Colonic mucosa (tissue), 4 donors: ENCODE measurements at regions not wholly inside any gene's neighbourhood (a gene's known extent, or its start where the extent isn't known, plus 50 kb on each side); places are given as distances from the start of the nearest gene placed in this dataset.

Source experiments
- DNase-seq: peaks from one replicate; pipeline ENCODE4 v3.0.0-alpha.2; 2020
- H3K27ac ChIP-seq: fragments of 200-600 bp; one replicate; pipeline ENCODE4 v1.8.0; 2021
- H3K27me3 ChIP-seq: fragments of 200-600 bp; one replicate; pipeline ENCODE4 v1.8.0; 2021
- H3K36me3 ChIP-seq: fragments of 200-600 bp; one replicate; pipeline ENCODE4 v1.8.0; 2021
- H3K4me1 ChIP-seq: fragments of 200-600 bp; one replicate; pipeline ENCODE4 v1.8.0; 2021; ENCODE audit warnings: mild to moderate bottlenecking
- H3K4me3 ChIP-seq: fragments of 200-600 bp; one replicate; pipeline ENCODE4 v1.8.0; 2021
- H3K9ac ChIP-seq, 2 donors: one replicate each; pipeline ENCODE4 v1.7.0; 2013; ENCODE audit warnings: control low read depth in 2 of 2, low read depth in 2 of 2, low read length in 2 of 2
- H3K9me3 ChIP-seq: fragments of 200-600 bp; one replicate; pipeline ENCODE4 v1.8.0; 2021
- CTCF ChIP-seq: fragments of 200-600 bp; IDR thresholded peaks from one replicate; pipeline ENCODE4 v1.8.0; 2022; ENCODE audit warnings: antibody characterized with exemption, mild to moderate bottlenecking
- intact Hi-C: fragments of 100-400 bp; cut with DNase I; formaldehyde crosslinking; loops from one replicate; pipeline ENCODE4 v1.14.1; 2022
- donor health status: healthy.
- donor health status: DM: no; HTN: no; CAD: no.
- donor health status: DM: no; HTN: no; CAD: no.

- no peak for TF ChIP-seq CTCF
- Histone ChIP-seq H3K4me3 (no peak overlapping the region), H3K9ac (no peak overlapping the region), H3K4me1 (no peaks in the 10 kb centered on the region), H3K27ac (no peak overlapping the region), H3K36me3 (no peaks in the 10 kb centered on the region), H3K27me3 (no peaks in the 10 kb centered on the region), H3K9me3 (no peaks in the 10 kb centered on the region)
- DNase-seq: no peak
- intact Hi-C loops: no loop called here
Measured at GRCh38 chr10:2284071-2284470, 546.7 kb upstream of the ADARB2 start.

- no peak for TF ChIP-seq CTCF
- H3K27ac ChIP-seq: no peak overlapping the region
- no peak overlapping the region for H3K4me3 ChIP-seq
- no peak for DNase-seq
- no peak overlapping the region for H3K9ac ChIP-seq
- no peaks in the 10 kb centered on the region for H3K36me3 ChIP-seq
- H3K27me3 ChIP-seq: no peaks in the 10 kb centered on the region
- intact Hi-C loops: no loop called here
- H3K9me3 ChIP-seq: no peaks in the 10 kb centered on the region
- no peaks in the 10 kb centered on the region for H3K4me1 ChIP-seq
Measured at GRCh38 chr10:2282202-2282601, 544.9 kb upstream of the ADARB2 start.

GRCh38 chr10:2280713-2281300, 543.5 kb upstream of the ADARB2 start:
- TF ChIP-seq CTCF: no peak
- no peak overlapping the region for H3K9ac ChIP-seq
- no peak overlapping the region for H3K27ac ChIP-seq
- no peaks in the 10 kb centered on the region for H3K27me3 ChIP-seq
- H3K9me3 ChIP-seq: no peaks in the 10 kb centered on the region
- no peaks in the 10 kb centered on the region for H3K36me3 ChIP-seq
- no peak overlapping the region for H3K4me3 ChIP-seq
- DNase-seq: no peak
- intact Hi-C loops: no loop called here
- H3K4me1 ChIP-seq: no peaks in the 10 kb centered on the region

- Histone ChIP-seq H3K9ac (no peak overlapping the region), H3K27me3 (no peaks in the 10 kb centered on the region), H3K9me3 (no peaks in the 10 kb centered on the region), H3K4me1 (no peaks in the 10 kb centered on the region), H3K27ac (no peak overlapping the region), H3K36me3 (no peaks in the 10 kb centered on the region), H3K4me3 (no peak overlapping the region)
- DNase-seq: no peak
- no peak for TF ChIP-seq CTCF
- intact Hi-C loops: no loop called here
Measured at GRCh38 chr10:2279711-2280110, 542.4 kb upstream of the ADARB2 start.

- Histone ChIP-seq H3K4me1 (no peaks in the 10 kb centered on the region), H3K9me3 (no peaks in the 10 kb centered on the region), H3K36me3 (no peaks in the 10 kb centered on the region), H3K4me3 (no peak overlapping the region), H3K27ac (no peak overlapping the region), H3K9ac (no peak overlapping the region), H3K27me3 (no peaks in the 10 kb centered on the region)
- no peak for DNase-seq
- intact Hi-C loops: no loop called here
- no peak for TF ChIP-seq CTCF
Measured at GRCh38 chr10:2278363-2278762, 541.0 kb upstream of the ADARB2 start.

- intact Hi-C loops: no loop called here
- Histone ChIP-seq H3K27me3 (no peaks in the 10 kb centered on the region), H3K9me3 (no peaks in the 10 kb centered on the region), H3K4me1 (no peaks in the 10 kb centered on the region), H3K4me3 (no peak overlapping the region), H3K9ac (no peak overlapping the region), H3K27ac (no peak overlapping the region), H3K36me3 (no peaks in the 10 kb centered on the region)
- no peak for TF ChIP-seq CTCF
- no peak for DNase-seq
Measured at GRCh38 chr10:2263561-2263960, 526.2 kb upstream of the ADARB2 start.
